ENCODE measurements at regions not wholly inside any gene's neighbourhood (a gene's known extent, or its start where the extent isn't known, plus 50 kb on each side); places are given as distances from the start of the nearest gene placed in this dataset.
"Not testable (repeated sequence)": the region's sequence is repeated elsewhere in the genome, so short reads cannot be mapped to it uniquely, and the experiment has no call there.

DNA sequence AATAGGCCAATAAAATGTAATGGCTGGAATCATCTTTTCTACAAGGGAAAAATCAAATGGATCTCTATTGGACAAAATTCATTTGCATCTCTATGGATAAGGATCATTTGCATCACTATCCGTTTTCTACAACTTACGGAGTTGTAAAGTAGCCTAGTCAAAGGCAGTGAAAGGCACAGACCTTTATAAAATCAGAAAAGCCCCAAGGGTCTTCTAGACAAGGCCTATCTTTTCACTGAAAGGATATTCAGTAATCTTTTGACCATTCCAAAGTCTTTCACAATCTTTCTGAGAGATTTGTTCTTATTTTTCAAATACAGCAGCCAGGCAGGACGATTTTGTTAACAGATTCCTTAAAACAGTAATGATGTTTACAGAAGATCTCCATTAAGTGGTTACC lies 119.5 kb upstream of the JADE1 start:
- WGBS, 2 experiments (ENCODE audit: insufficient coverage in 2 of 2), result 51 to 83% methylated on average over 2 to 3 of the region's 3 CpGs
- Histone ChIP-seq H3K36me3 (ENCODE audit: control insufficient read depth, insufficient read depth, low read length) (no peaks in the 10 kb centered on the region), H3K27ac (ENCODE audit: low read depth, low read length, severe bottlenecking) (no peak overlapping the region), H3K9me3 (ENCODE audit: control insufficient read depth, low read length) (peaks cover 18% of the 10 kb centered on the region), H3K4me1 (ENCODE audit: control insufficient read depth, insufficient read depth, low read length, poor library complexity, severe bottlenecking) (peaks cover 6% of the 10 kb centered on the region), H3K4me3 (ENCODE audit: extremely low read depth, insufficient read depth, low read length, poor library complexity, severe bottlenecking) (no peak overlapping the region)

DNA sequence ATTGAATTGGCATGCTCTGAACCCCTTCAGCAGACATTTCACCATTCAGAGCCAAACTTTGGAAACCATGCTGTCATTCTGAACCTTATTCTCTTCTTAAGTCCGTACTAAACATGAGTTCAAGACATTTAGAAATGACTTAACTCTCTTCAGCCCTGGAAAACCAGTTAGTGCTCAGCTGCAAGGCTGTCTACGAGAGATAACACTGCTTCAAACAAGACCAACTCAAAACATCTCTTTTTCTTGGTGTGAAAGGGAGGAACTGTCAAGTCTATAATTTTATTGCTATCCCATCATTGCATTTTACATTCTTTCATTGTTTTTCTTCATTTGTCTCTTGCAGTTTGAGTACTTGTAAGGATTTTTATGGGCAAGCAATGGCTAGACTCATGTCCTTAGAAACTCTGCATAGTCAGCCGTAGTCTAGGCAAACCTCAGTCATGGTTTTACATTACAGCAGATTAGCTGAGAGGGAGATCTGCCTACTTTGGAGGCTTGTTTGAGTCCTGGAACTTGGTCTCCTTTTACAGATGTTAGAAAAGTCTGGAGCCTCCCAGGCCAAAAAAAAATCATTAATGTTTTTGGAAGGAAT lies 120.6 kb upstream of the JADE1 start:
- Histone ChIP-seq H3K4me3 (ENCODE audit: extremely low read depth, insufficient read depth, low read length, poor library complexity, severe bottlenecking) (no peak overlapping the region), H3K27ac (ENCODE audit: low read depth, low read length, severe bottlenecking) (no peak overlapping the region), H3K9me3 (ENCODE audit: control insufficient read depth, low read length) (peaks cover 18% of the 10 kb centered on the region), H3K36me3 (ENCODE audit: control insufficient read depth, insufficient read depth, low read length) (no peaks in the 10 kb centered on the region), H3K4me1 (ENCODE audit: control insufficient read depth, insufficient read depth, low read length, poor library complexity, severe bottlenecking) (peaks cover 6% of the 10 kb centered on the region)
- 86 to 100% methylated on average over 1 to 2 of the region's 3 CpGs for WGBS, 2 experiments (ENCODE audit: insufficient coverage in 2 of 2)

- H3K27ac ChIP-seq (ENCODE audit: low read depth, low read length, severe bottlenecking), result no peak overlapping the region
- H3K36me3 ChIP-seq (ENCODE audit: control insufficient read depth, insufficient read depth, low read length), result no peaks in the 10 kb centered on the region
- WGBS, 2 experiments (ENCODE audit: insufficient coverage in 2 of 2), result 100% methylated on average over 2 of the region's 3 CpGs; no CpG with 5 or more reads in 1 of the 2 experiments
- no peak overlapping the region for H3K4me3 ChIP-seq (ENCODE audit: extremely low read depth, insufficient read depth, low read length, poor library complexity, severe bottlenecking)
- H3K4me1 ChIP-seq (ENCODE audit: control insufficient read depth, insufficient read depth, low read length, poor library complexity, severe bottlenecking), result peaks cover 6% of the 10 kb centered on the region
- peaks cover 18% of the 10 kb centered on the region for H3K9me3 ChIP-seq (ENCODE audit: control insufficient read depth, low read length)
Measured at GRCh38 chr4:128688033-128688721, 121.3 kb upstream of the JADE1 start.

GRCh38 chr4:128686810-128687209 lies 122.7 kb upstream of the JADE1 start:
- Histone ChIP-seq H3K4me1 (ENCODE audit: control insufficient read depth, insufficient read depth, low read length, poor library complexity, severe bottlenecking) (peaks cover 6% of the 10 kb centered on the region), H3K27ac (ENCODE audit: low read depth, low read length, severe bottlenecking) (no peak overlapping the region), H3K9me3 (ENCODE audit: control insufficient read depth, low read length) (peaks cover 18% of the 10 kb centered on the region), H3K4me3 (ENCODE audit: extremely low read depth, insufficient read depth, low read length, poor library complexity, severe bottlenecking) (no peak overlapping the region), H3K36me3 (ENCODE audit: control insufficient read depth, insufficient read depth, low read length) (no peaks in the 10 kb centered on the region)
- 69% methylated on average over 2 of the region's 2 CpGs; no CpG with 5 or more reads in 1 of the 2 experiments for WGBS, 2 experiments (ENCODE audit: insufficient coverage in 2 of 2)

DNA sequence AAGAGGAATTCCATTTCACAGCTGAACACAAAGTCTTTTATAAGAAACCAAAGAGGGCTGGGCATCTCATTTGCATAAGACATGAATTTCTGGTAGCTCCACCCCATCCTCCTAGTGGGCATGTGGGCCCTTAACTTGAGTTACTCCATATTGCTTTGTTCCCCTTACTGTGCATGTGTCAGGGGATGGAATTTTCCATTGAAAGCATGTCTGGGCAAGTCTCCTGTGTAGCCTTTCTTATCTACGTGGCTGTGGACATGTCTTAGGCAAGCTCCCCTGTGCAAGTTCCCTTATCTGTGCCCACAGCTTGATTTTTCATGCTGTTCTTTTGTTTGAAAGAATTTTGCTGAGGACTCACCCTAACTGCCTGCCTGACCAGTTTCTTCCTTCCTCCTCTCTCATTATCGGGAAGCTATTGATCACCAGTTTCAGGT lies 123.5 kb upstream of the JADE1 start:
- Histone ChIP-seq H3K4me1 (ENCODE audit: control insufficient read depth, insufficient read depth, low read length, poor library complexity, severe bottlenecking) (peaks cover 6% of the 10 kb centered on the region), H3K27ac (ENCODE audit: low read depth, low read length, severe bottlenecking) (peak overlapping the region; percentile 43), H3K9me3 (ENCODE audit: control insufficient read depth, low read length) (peaks cover 18% of the 10 kb centered on the region), H3K36me3 (ENCODE audit: control insufficient read depth, insufficient read depth, low read length) (no peaks in the 10 kb centered on the region), H3K4me3 (ENCODE audit: extremely low read depth, insufficient read depth, low read length, poor library complexity, severe bottlenecking) (no peak overlapping the region)
- WGBS, 2 experiments (ENCODE audit: insufficient coverage in 2 of 2), result 83 to 92% methylated on average over 2 of the region's 2 CpGs

GRCh38 chr4:128684016-128684415 lies 125.5 kb upstream of the JADE1 start:
- Histone ChIP-seq H3K4me3 (ENCODE audit: extremely low read depth, insufficient read depth, low read length, poor library complexity, severe bottlenecking) (no peak overlapping the region), H3K36me3 (ENCODE audit: control insufficient read depth, insufficient read depth, low read length) (no peaks in the 10 kb centered on the region), H3K27ac (ENCODE audit: low read depth, low read length, severe bottlenecking) (no peak overlapping the region), H3K9me3 (ENCODE audit: control insufficient read depth, low read length) (peaks cover 18% of the 10 kb centered on the region), H3K4me1 (ENCODE audit: control insufficient read depth, insufficient read depth, low read length, poor library complexity, severe bottlenecking) (peaks cover 4% of the 10 kb centered on the region)
- WGBS, 2 experiments (ENCODE audit: insufficient coverage in 2 of 2), result 17% methylated on average over 1 of the region's 2 CpGs; no CpG with 5 or more reads in 1 of the 2 experiments

GRCh38 chr4:128682942-128683666 lies 126.4 kb upstream of the JADE1 start:
- Histone ChIP-seq H3K36me3 (ENCODE audit: control insufficient read depth, insufficient read depth, low read length) (no peaks in the 10 kb centered on the region), H3K4me3 (ENCODE audit: extremely low read depth, insufficient read depth, low read length, poor library complexity, severe bottlenecking) (no peak overlapping the region), H3K9me3 (ENCODE audit: control insufficient read depth, low read length) (peaks cover 16% of the 10 kb centered on the region), H3K4me1 (ENCODE audit: control insufficient read depth, insufficient read depth, low read length, poor library complexity, severe bottlenecking) (no peaks in the 10 kb centered on the region), H3K27ac (ENCODE audit: low read depth, low read length, severe bottlenecking) (no peak overlapping the region)
- WGBS, 2 experiments (ENCODE audit: insufficient coverage in 2 of 2), result 36 to 49% methylated on average over 6 to 8 of the region's 9 CpGs

DNA sequence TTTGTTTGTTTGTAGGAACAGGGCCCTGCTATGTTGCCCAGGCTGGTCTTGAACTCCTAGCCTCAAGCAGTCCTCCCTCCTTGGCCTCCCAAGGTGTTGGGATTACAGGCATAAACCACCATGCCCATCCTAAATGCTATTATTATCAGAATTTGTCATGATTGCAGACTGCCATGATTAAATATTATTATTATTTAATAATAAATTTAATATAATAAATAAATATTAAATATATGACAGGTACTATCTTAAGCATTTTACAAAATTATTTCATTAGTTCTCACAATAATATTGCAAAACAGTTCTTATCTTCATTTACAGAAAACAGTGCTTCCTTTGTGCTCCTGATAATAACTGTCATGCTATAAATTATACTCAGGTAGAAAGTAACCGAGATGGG lies 133.4 kb upstream of the JADE1 start:
- no peak overlapping the region for H3K27ac ChIP-seq (ENCODE audit: low read depth, low read length, severe bottlenecking)
- no CpG with 5 or more reads among the region's 1 CpG for WGBS, 2 experiments (ENCODE audit: insufficient coverage in 2 of 2)
- H3K36me3 ChIP-seq (ENCODE audit: control insufficient read depth, insufficient read depth, low read length), result no peaks in the 10 kb centered on the region
- no peaks in the 10 kb centered on the region for H3K4me1 ChIP-seq (ENCODE audit: control insufficient read depth, insufficient read depth, low read length, poor library complexity, severe bottlenecking)
- H3K9me3 ChIP-seq (ENCODE audit: control insufficient read depth, low read length), result no peaks in the 10 kb centered on the region
- H3K4me3 ChIP-seq (ENCODE audit: extremely low read depth, insufficient read depth, low read length, poor library complexity, severe bottlenecking), result no peak overlapping the region

DNA sequence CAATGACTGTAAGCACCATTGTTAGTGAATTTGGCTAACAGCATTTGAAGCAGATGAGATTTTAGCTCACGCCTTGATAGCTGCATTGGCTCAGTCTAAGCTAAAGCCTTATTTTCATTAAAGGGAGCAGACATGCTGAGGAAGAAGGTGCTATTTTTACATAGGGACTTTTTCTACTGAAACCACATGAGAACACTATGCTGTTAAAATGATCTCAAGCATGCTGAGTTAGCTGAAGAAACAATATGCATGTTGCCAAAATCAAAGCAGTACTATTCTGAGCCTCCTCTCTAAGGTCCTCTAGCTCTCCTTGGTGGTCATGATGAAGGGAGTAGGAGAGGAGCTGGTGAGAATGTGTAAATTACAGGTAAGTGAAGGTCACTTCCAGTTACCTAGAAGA lies 134.4 kb upstream of the JADE1 start:
- Histone ChIP-seq H3K27ac (ENCODE audit: low read depth, low read length, severe bottlenecking) (no peak overlapping the region), H3K9me3 (ENCODE audit: control insufficient read depth, low read length) (no peaks in the 10 kb centered on the region), H3K4me3 (ENCODE audit: extremely low read depth, insufficient read depth, low read length, poor library complexity, severe bottlenecking) (no peak overlapping the region), H3K36me3 (ENCODE audit: control insufficient read depth, insufficient read depth, low read length) (no peaks in the 10 kb centered on the region), H3K4me1 (ENCODE audit: control insufficient read depth, insufficient read depth, low read length, poor library complexity, severe bottlenecking) (no peaks in the 10 kb centered on the region)
- WGBS, 2 experiments (ENCODE audit: insufficient coverage in 2 of 2), result 88% methylated on average over 1 of the region's 1 CpG; no CpG with 5 or more reads in 1 of the 2 experiments

- not testable (repeated sequence) for H3K4me1 ChIP-seq (ENCODE audit: control insufficient read depth, insufficient read depth, low read length, poor library complexity, severe bottlenecking); H3K36me3 ChIP-seq (ENCODE audit: control insufficient read depth, insufficient read depth, low read length); H3K9me3 ChIP-seq (ENCODE audit: control insufficient read depth, low read length); H3K27ac ChIP-seq (ENCODE audit: low read depth, low read length, severe bottlenecking); H3K4me3 ChIP-seq (ENCODE audit: extremely low read depth, insufficient read depth, low read length, poor library complexity, severe bottlenecking)
- WGBS, 2 experiments (ENCODE audit: insufficient coverage in 2 of 2), result 86 to 94% methylated on average over 4 to 5 of the region's 7 CpGs
Measured at GRCh38 chr4:128673159-128673558, 136.3 kb upstream of the JADE1 start.

DNA sequence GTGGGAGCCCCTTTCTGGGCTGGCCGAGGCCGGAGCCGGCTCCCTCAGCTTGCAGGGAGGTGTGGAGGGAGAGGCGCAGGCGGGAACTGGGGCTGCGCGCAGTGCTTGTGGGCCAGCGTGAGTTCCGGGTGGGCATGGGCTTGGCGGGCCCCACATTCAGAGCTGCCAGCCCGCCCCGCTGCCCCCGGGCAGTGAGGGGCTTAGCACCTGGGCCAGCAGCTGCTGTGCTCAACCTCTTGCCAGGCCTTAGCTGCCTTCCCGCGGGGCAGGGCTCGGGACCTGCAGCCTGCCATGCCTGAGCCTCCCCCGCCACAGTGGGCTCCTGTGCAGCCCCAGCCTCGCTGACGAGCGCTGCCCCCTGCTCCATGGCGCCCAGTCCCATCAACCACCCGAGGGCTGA lies 136.9 kb upstream of the JADE1 start:
- H3K27ac ChIP-seq (ENCODE audit: low read depth, low read length, severe bottlenecking); H3K4me1 ChIP-seq (ENCODE audit: control insufficient read depth, insufficient read depth, low read length, poor library complexity, severe bottlenecking); H3K4me3 ChIP-seq (ENCODE audit: extremely low read depth, insufficient read depth, low read length, poor library complexity, severe bottlenecking); H3K9me3 ChIP-seq (ENCODE audit: control insufficient read depth, low read length); H3K36me3 ChIP-seq (ENCODE audit: control insufficient read depth, insufficient read depth, low read length): not testable (repeated sequence)
- 93 to 95% methylated on average over 16 of the region's 22 CpGs for WGBS, 2 experiments (ENCODE audit: insufficient coverage in 2 of 2)
